ENCODE measurements at regions not wholly inside any gene's neighbourhood (a gene's known extent, or its start where the extent isn't known, plus 50 kb on each side); places are given as distances from the start of the nearest gene placed in this dataset.

DNA sequence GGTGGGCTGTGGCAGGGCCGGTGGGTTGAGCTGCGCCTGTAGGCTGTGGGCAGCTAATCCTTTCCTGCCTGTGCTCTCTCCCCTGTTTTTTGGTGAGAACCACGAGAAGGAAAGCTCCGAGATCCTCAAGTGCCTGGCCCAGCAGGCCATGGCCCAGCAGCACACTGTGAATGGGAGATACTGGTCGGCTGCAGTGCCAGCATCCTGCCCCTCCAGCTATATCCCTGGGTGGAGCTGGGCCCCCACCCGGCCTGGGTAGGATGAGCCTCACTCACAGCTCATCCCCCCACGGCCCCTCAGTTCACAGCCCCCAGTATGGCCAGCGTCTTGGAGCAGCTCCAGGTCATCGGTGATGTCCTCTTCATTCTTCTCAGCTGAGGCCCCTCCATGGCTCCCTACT is 164.4 kb upstream of the ZNF267 start:
- Histone ChIP-seq H3K36me3 (ENCODE audit: control insufficient read depth, insufficient read depth, low read length) (peaks cover 1% of the 10 kb centered on the region; the same call in 1 of the 2 replicates), H3K9me3 (no peaks in the 10 kb centered on the region), H3K27me3 (replicated peaks; ENCODE audit: control insufficient read depth, insufficient read depth, low read length) (no peaks in the 10 kb centered on the region), H3K4me1 (no peaks in the 10 kb centered on the region), H3K4me3 (ENCODE audit: low read depth, low read length) (no peak overlapping the region)
- BruUV-seq (replicated peaks) = no TSS peak
- peaks cover 45% of the 10 kb centered on the region for H3K36me3 Mint-ChIP-seq (ENCODE audit: insufficient read depth, unreplicated experiment)
- H3K9me3 Mint-ChIP-seq (ENCODE audit: unreplicated experiment) = no peaks in the 10 kb centered on the region
- ChIA-PET POLR2A (no interaction called here), CTCF (interaction anchor here (0.5 to 0.6 kb wide), 2 partner anchors 406 to 556 kb away, joined by 4 read pairs; no protein-coding TSS in a partner anchor)
- no peak for DNase-seq
- intact Hi-C loops (cut with micrococcal nuclease; ENCODE audit: unreplicated experiment) = no loop called here
- peaks cover 2% of the 10 kb centered on the region for H3K4me1 Mint-ChIP-seq (ENCODE audit: low read depth, unreplicated experiment)
- H3K27ac Mint-ChIP-seq (ENCODE audit: unreplicated experiment) = no peak overlapping the region
- H3K4me3 Mint-ChIP-seq (ENCODE audit: unreplicated experiment) = no peak overlapping the region
- no peaks in the 10 kb centered on the region for H3K27me3 Mint-ChIP-seq (ENCODE audit: insufficient read depth, unreplicated experiment)
- no peak for TF ChIP-seq CTCF (IDR thresholded peaks at IDR 0.05; ENCODE audit: insufficient read depth in 1 of 2, low read depth in 1 of 2, low read length in 1 of 2, severe bottlenecking in 1 of 2, unreplicated experiment in 1 of 2)

- no peaks in the 10 kb centered on the region for H3K4me1 ChIP-seq
- no peaks in the 10 kb centered on the region for H3K27me3 ChIP-seq (replicated peaks; ENCODE audit: control insufficient read depth, insufficient read depth, low read length)
- POLR2A ChIA-PET = no interaction called here
- no TSS peak for BruUV-seq (replicated peaks)
- peaks cover 3% of the 10 kb centered on the region; the same call in 1 of the 2 replicates for H3K36me3 ChIP-seq (ENCODE audit: control insufficient read depth, insufficient read depth, low read length)
- Mint-ChIP-seq H3K4me1 (ENCODE audit: low read depth, unreplicated experiment) (peaks cover 12% of the 10 kb centered on the region), H3K36me3 (ENCODE audit: insufficient read depth, unreplicated experiment) (peaks cover 54% of the 10 kb centered on the region), H3K4me3 (ENCODE audit: unreplicated experiment) (no peak overlapping the region), H3K9me3 (ENCODE audit: unreplicated experiment) (no peaks in the 10 kb centered on the region), H3K27me3 (ENCODE audit: insufficient read depth, unreplicated experiment) (no peaks in the 10 kb centered on the region), H3K27ac (ENCODE audit: unreplicated experiment) (no peak overlapping the region)
- no peaks in the 10 kb centered on the region for H3K9me3 ChIP-seq
- no peak for DNase-seq
- intact Hi-C loops (cut with micrococcal nuclease; ENCODE audit: unreplicated experiment) = no loop called here
- no peak overlapping the region for H3K4me3 ChIP-seq (ENCODE audit: low read depth, low read length)
- CTCF ChIA-PET = no interaction called here
- no peak for TF ChIP-seq CTCF (IDR thresholded peaks at IDR 0.05; ENCODE audit: insufficient read depth in 1 of 2, low read depth in 1 of 2, low read length in 1 of 2, severe bottlenecking in 1 of 2, unreplicated experiment in 1 of 2)
Measured at GRCh38 chr16:31710134-31710533, 163.5 kb upstream of the ZNF267 start.

DNA sequence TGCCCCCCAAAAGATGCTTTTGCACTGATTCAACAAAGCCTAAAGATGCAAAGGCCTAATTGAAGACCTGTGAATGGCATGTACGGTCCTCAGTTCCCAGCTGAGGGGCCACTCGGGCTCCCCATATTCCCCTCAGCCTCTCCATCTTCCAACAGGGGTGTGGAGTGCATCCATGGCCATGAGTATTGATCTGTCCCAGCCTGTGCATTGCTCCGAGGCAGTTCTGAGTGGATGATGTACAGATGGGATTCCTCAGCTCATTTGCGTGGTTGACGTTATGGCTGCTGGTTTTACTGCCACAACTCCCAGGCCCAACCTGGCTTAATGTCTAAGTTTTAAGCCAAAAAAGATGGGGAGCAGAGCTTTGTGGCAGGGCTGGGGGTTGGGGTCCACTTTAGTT is 162.7 kb upstream of the ZNF267 start:
- peaks cover 12% of the 10 kb centered on the region for H3K4me1 Mint-ChIP-seq (ENCODE audit: low read depth, unreplicated experiment)
- H3K36me3 Mint-ChIP-seq (ENCODE audit: insufficient read depth, unreplicated experiment) = peaks cover 59% of the 10 kb centered on the region
- ChIA-PET CTCF (interaction anchor here (0.5 kb wide), 1 partner anchor 443 kb away, joined by 3 read pairs; no protein-coding TSS in a partner anchor), POLR2A (no interaction called here)
- H3K36me3 ChIP-seq (ENCODE audit: control insufficient read depth, insufficient read depth, low read length) = peaks cover 3% of the 10 kb centered on the region; the same call in 1 of the 2 replicates
- no peak overlapping the region for H3K27ac Mint-ChIP-seq (ENCODE audit: unreplicated experiment)
- H3K4me1 ChIP-seq = no peaks in the 10 kb centered on the region
- TF ChIP-seq CTCF (IDR thresholded peaks at IDR 0.05; ENCODE audit: insufficient read depth in 1 of 2, low read depth in 1 of 2, low read length in 1 of 2, severe bottlenecking in 1 of 2, unreplicated experiment in 1 of 2) = no peak
- no peaks in the 10 kb centered on the region for H3K9me3 ChIP-seq
- no peak overlapping the region for H3K4me3 ChIP-seq (ENCODE audit: low read depth, low read length)
- H3K27me3 ChIP-seq (replicated peaks; ENCODE audit: control insufficient read depth, insufficient read depth, low read length) = no peaks in the 10 kb centered on the region
- no peak overlapping the region for H3K4me3 Mint-ChIP-seq (ENCODE audit: unreplicated experiment)
- no peak for DNase-seq
- no TSS peak for BruUV-seq (replicated peaks)
- no peaks in the 10 kb centered on the region for H3K9me3 Mint-ChIP-seq (ENCODE audit: unreplicated experiment)
- intact Hi-C loops (cut with micrococcal nuclease; ENCODE audit: unreplicated experiment) = no loop called here
- H3K27me3 Mint-ChIP-seq (ENCODE audit: insufficient read depth, unreplicated experiment) = no peaks in the 10 kb centered on the region
